SK-N-SH (cell line): ENCODE measurements at regions not wholly inside any gene's neighbourhood (a gene's known extent, or its start where the extent isn't known, plus 50 kb on each side); places are given as distances from the start of the nearest gene placed in this dataset.

Experiments
- CTCF ChIA-PET: fragments of 300-600, 350-600 bp; formaldehyde crosslinking; extraction: SDS; loops from one replicate; lab custom pipeline; 2021; lab: Yijun Ruan, JAX
- POLR2A ChIA-PET: fragments of 350-600 bp; sonication (Branson Sonifier 250); formaldehyde crosslinking; extraction: SDS; loops from one replicate; lab custom pipeline; 2020; ENCODE audit warnings: antibody characterized with exemption, inconsistent platforms; lab: Yijun Ruan, JAX
- DNase-seq: peaks from one replicate; pipeline ENCODE4 v3.0.0; 2012
- H2AFZ ChIP-seq: fragments of 200-600 bp; sonication (generic); 2 replicates; pipeline ENCODE4 v1.8.1; 2016; ENCODE audit warnings: antibody characterized with exemption, mild to moderate bottlenecking, low read depth
- H3F3A ChIP-seq: fragments of 200-600 bp; sonication (generic); replicated peaks from 2 replicates; pipeline ENCODE3; 2016; ENCODE audit warnings: antibody characterized with exemption, mild to moderate bottlenecking; ENCODE audit not compliant: insufficient read depth
- H3K27ac ChIP-seq, 2 experiments: fragments of 200-500 bp in 1 of 2; fragments of 200-600 bp in 1 of 2; sonication (Bioruptor generic) in 1 of 2; sonication (generic), shearing (Covaris generic) in 1 of 2; 2 replicates each; pipeline versions ENCODE4 v1.5.1 to v1.6.1; 2014 to 2016; ENCODE audit warnings: low read depth in 2 of 2, inconsistent platforms in 1 of 2, low read length in 1 of 2, mild to moderate bottlenecking in 1 of 2, mixed read lengths in 1 of 2
- H3K27me3 ChIP-seq: fragments of 200-600 bp; sonication (generic), shearing (Covaris generic); 2 replicates; pipeline ENCODE4 v1.6.1; 2016; ENCODE audit warnings: mixed run types; ENCODE audit not compliant: insufficient read depth
- H3K36me3 ChIP-seq, 2 experiments: fragments of 200-500 bp in 1 of 2; fragments of 200-600 bp in 1 of 2; sonication (Bioruptor generic) in 1 of 2; sonication (generic) in 1 of 2; replicated peaks in 1 of 2; 2 replicates each; pipeline versions ENCODE3 to v1.5.1; 2014 to 2016; ENCODE audit warnings: low read length in 1 of 2, mild to moderate bottlenecking in 1 of 2; ENCODE audit not compliant: insufficient read depth in 2 of 2, control insufficient read depth in 1 of 2
- H3K4me1 ChIP-seq, 2 experiments: fragments of 200-500 bp in 1 of 2; fragments of 200-600 bp in 1 of 2; sonication (Bioruptor generic) in 1 of 2; sonication (generic), shearing (Covaris generic) in 1 of 2; 2 replicates each; pipeline versions ENCODE4 v1.5.1 to v1.6.1; 2014 to 2016; ENCODE audit warnings: low read depth in 1 of 2, low read length in 1 of 2, mixed run types in 1 of 2; ENCODE audit not compliant: insufficient read depth in 2 of 2, control insufficient read depth in 1 of 2
- H3K4me2 ChIP-seq: fragments of 200-600 bp; sonication (generic), shearing (Covaris generic); 2 replicates; pipeline ENCODE4 v1.6.1; 2017; ENCODE audit warnings: mixed run types
- H3K4me3 ChIP-seq, 2 experiments: fragments of 200-500 bp in 1 of 2; fragments of 200-600 bp in 1 of 2; sonication (Bioruptor generic) in 1 of 2; sonication (generic), shearing (Covaris generic) in 1 of 2; 2 replicates each; pipeline versions ENCODE4 v1.5.1 to v1.8.1; 2014 to 2016; ENCODE audit warnings: low read depth in 2 of 2, inconsistent platforms in 1 of 2, low read length in 1 of 2, mild to moderate bottlenecking in 1 of 2, mixed read lengths in 1 of 2, moderate library complexity in 1 of 2
- H3K79me2 ChIP-seq: fragments of 200-600 bp; sonication (generic); 2 replicates; pipeline ENCODE4 v1.8.1; 2017; ENCODE audit warnings: mild to moderate bottlenecking; ENCODE audit not compliant: insufficient read depth
- H3K9ac ChIP-seq: fragments of 200-600 bp; sonication (generic); 2 replicates; pipeline ENCODE4 v1.6.1; 2017; ENCODE audit warnings: mixed run types
- H3K9me2 ChIP-seq: fragments of 200-600 bp; sonication (generic); 2 replicates; pipeline ENCODE4 v1.6.1; 2017; ENCODE audit warnings: mixed run types
- H3K9me3 ChIP-seq: fragments of 200-600 bp; sonication (generic); 2 replicates; pipeline ENCODE4 v1.6.1; 2017; ENCODE audit warnings: mixed run types, mild to moderate bottlenecking, moderate library complexity
- H4K20me1 ChIP-seq: fragments of 200-600 bp; sonication (generic); 2 replicates; pipeline ENCODE4 v1.6.1; 2017; ENCODE audit warnings: mild to moderate bottlenecking, mixed run types; ENCODE audit not compliant: insufficient read depth
- CTCF ChIP-seq: fragments of 200-600 bp; sonication (generic); IDR thresholded peaks from 2 replicates; pipeline ENCODE4 v1.6.1; 2017; ENCODE audit warnings: antibody characterized with exemption, mild to moderate bottlenecking, moderate library complexity
- EP300 ChIP-seq, 2 experiments: IDR thresholded peaks; 2 replicates each; pipeline versions ENCODE4 v1.4.0 to v1.6.1; 2012; ENCODE audit warnings: borderline replicate concordance in 1 of 2, low read depth in 1 of 2, low read length in 1 of 2
- FOSL2 ChIP-seq: IDR thresholded peaks from 2 replicates; pipeline ENCODE4 v1.4.0; 2012; ENCODE audit warnings: low read depth, mild to moderate bottlenecking, moderate library complexity, borderline replicate concordance
- PBX3 ChIP-seq: IDR thresholded peaks from 2 replicates; pipeline ENCODE4; 2012
- RAD21 ChIP-seq: IDR thresholded peaks from 2 replicates; pipeline ENCODE4 v1.6.1; 2012; ENCODE audit warnings: mild to moderate bottlenecking, low read length
- RCOR1 ChIP-seq: fragments of 150-350 bp; IDR thresholded peaks from 2 replicates; pipeline ENCODE4 v1.6.1; 2017; ENCODE audit warnings: antibody characterized with exemption, low read length
- ZBTB33 ChIP-seq: IDR thresholded peaks from 2 replicates; pipeline ENCODE4 v1.4.0; 2012; ENCODE audit warnings: low read depth, borderline replicate concordance
- WGBS: methylation state at CpG from one replicate; pipeline ENCODE4 v1.1.6; 2017; ENCODE audit warnings: low lambda C conversion rate; 5-methylcytosine and 5-hydroxymethylcytosine counted together

- Histone ChIP-seq H2AFZ (no peak overlapping the region), H3K27me3 (no peaks in the 10 kb centered on the region), H3K4me1 (peaks cover 0 to 10% of the 10 kb centered on the region in 2 experiments; a peak in 1 of 4 replicates), H3K27ac (peak overlapping the region in 1 of 2 experiments; percentile 79; a peak in 2 of 4 replicates), H3K79me2 (peaks cover 38% of the 10 kb centered on the region), H3K4me3 (no peak overlapping the region), H3K9me3 (no peaks in the 10 kb centered on the region), H3K9me2 (no peaks in the 10 kb centered on the region), H3K36me3 (peaks cover 0 to 23% of the 10 kb centered on the region in 2 experiments), H3K9ac (no peak overlapping the region; the same call in 1 of the 2 replicates), H4K20me1 (peaks cover 10% of the 10 kb centered on the region), H3F3A (peaks cover 22% of the 10 kb centered on the region), H3K4me2 (no peak overlapping the region)
- TF ChIP-seq ZBTB33 (no peak), CTCF (no peak), RAD21 (no peak), EP300 (IDR thresholded peaks at IDR 0.05; ENCODE audit: borderline replicate concordance in 1 of 2, low read depth in 1 of 2, low read length in 1 of 2) (no peak)
- POLR2A ChIA-PET, result no interaction called here
- DNase-seq, result no peak
- CTCF ChIA-PET, result interaction anchor here (1.6 to 2.4 kb wide), 2 partner anchors 18 to 267 kb away, joined by 4 to 11 read pairs; no protein-coding TSS in a partner anchor
- WGBS, result 73% methylated on average over 6 of the region's 6 CpGs
Observed at GRCh38 chr9:109886041-109886440, 106.0 kb downstream of the PALM2AKAP2 start.

GRCh38 chr9:109886617-109887016 is 106.6 kb downstream of the PALM2AKAP2 start:
- 38% methylated on average over 3 of the region's 3 CpGs for WGBS
- Histone ChIP-seq H3K4me1 (peaks cover 0 to 10% of the 10 kb centered on the region in 2 experiments; a peak in 1 of 4 replicates), H3K36me3 (peaks cover 0 to 21% of the 10 kb centered on the region in 2 experiments), H2AFZ (no peak overlapping the region), H3K9me3 (no peaks in the 10 kb centered on the region), H4K20me1 (peaks cover 10% of the 10 kb centered on the region), H3K27ac (peak overlapping the region in 1 of 2 experiments; percentile 79; a peak in 2 of 4 replicates), H3F3A (peaks cover 22% of the 10 kb centered on the region), H3K4me2 (peak overlapping the region; percentile 32; the same call in 1 of the 2 replicates), H3K9me2 (no peaks in the 10 kb centered on the region), H3K4me3 (no peak overlapping the region), H3K27me3 (no peaks in the 10 kb centered on the region), H3K9ac (peak overlapping the region; percentile 20; the same call in 1 of the 2 replicates), H3K79me2 (peaks cover 38% of the 10 kb centered on the region)
- TF ChIP-seq FOSL2 (no peak), PBX3 (peak; percentile 34; the same call in 1 of the 2 replicates), RCOR1 (no peak)
- no peak for DNase-seq
- ChIA-PET CTCF (interaction anchor here (1.6 to 2.4 kb wide), 2 partner anchors 17 to 266 kb away, joined by 4 to 11 read pairs; no protein-coding TSS in a partner anchor), POLR2A (no interaction called here)
